ENCODE measurements at regions not wholly inside any gene's neighbourhood (a gene's known extent, or its start where the extent isn't known, plus 50 kb on each side); places are given as distances from the start of the nearest gene placed in this dataset.

GRCh38 chr15:69784798-69785566, 312.7 kb downstream of the TLE3 start:
- TF ChIP-seq CTCF (IDR thresholded peaks at IDR 0.05; ENCODE audit: control extremely low read depth, extremely low read depth, low read depth, missing control alignments): no peak
- CTCF ChIA-PET: no interaction called here
- DNase-seq (ENCODE audit: extremely low spot score): no peak
- POLR2A ChIA-PET: no interaction called here

- no peak for TF ChIP-seq CTCF (IDR thresholded peaks at IDR 0.05; ENCODE audit: control extremely low read depth, extremely low read depth, low read depth, missing control alignments)
- CTCF ChIA-PET: interaction anchor here (1.8 kb wide), 1 partner anchor 9 kb away, joined by 6 read pairs; no protein-coding TSS in a partner anchor
- POLR2A ChIA-PET: no interaction called here
- no peak for DNase-seq (ENCODE audit: extremely low spot score)
Measured at GRCh38 chr15:69786136-69786701, 311.5 kb downstream of the TLE3 start.

GRCh38 chr15:69787791-69788190, 309.9 kb downstream of the TLE3 start:
- CTCF ChIA-PET: no interaction called here
- no peak for TF ChIP-seq CTCF (IDR thresholded peaks at IDR 0.05; ENCODE audit: control extremely low read depth, extremely low read depth, low read depth, missing control alignments)
- POLR2A ChIA-PET: no interaction called here
- DNase-seq (ENCODE audit: extremely low spot score): no peak

GRCh38 chr15:69789648-69790393, 307.9 kb downstream of the TLE3 start:
- POLR2A ChIA-PET: no interaction called here
- no peak for DNase-seq (ENCODE audit: extremely low spot score)
- CTCF ChIA-PET: interaction anchor here (1.2 kb wide), 1 partner anchor 9 kb away, joined by 3 read pairs; no protein-coding TSS in a partner anchor
- no peak for TF ChIP-seq CTCF (IDR thresholded peaks at IDR 0.05; ENCODE audit: control extremely low read depth, extremely low read depth, low read depth, missing control alignments)

DNA sequence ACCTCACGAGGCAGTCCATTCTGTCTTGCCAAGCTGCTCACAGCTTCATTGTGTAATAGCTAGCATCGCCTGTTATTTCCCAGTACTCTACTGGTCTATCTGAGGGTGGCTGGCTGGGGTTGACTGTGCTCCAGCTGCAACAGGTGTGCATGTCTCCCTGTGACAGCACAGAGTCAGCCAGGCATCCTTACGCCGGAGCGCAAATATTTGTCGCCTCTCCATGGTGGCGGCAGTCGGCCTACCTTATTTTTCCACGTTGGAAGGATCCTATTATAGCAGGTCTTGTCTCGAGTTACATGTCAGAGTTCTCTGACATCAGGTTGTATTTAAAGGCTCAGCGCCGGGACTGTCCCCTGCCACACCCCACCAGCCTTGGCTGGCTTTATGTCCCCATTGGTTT, 307.1 kb downstream of the TLE3 start:
- POLR2A ChIA-PET: no interaction called here
- no peak for TF ChIP-seq CTCF (IDR thresholded peaks at IDR 0.05; ENCODE audit: control extremely low read depth, extremely low read depth, low read depth, missing control alignments)
- CTCF ChIA-PET: interaction anchor here (1.2 kb wide), 1 partner anchor 10 kb away, joined by 3 read pairs; no protein-coding TSS in a partner anchor
- no peak for DNase-seq (ENCODE audit: extremely low spot score)

- DNase-seq (ENCODE audit: extremely low spot score): no peak
- TF ChIP-seq CTCF (IDR thresholded peaks at IDR 0.05; ENCODE audit: control extremely low read depth, extremely low read depth, low read depth, missing control alignments): no peak
- CTCF ChIA-PET: no interaction called here
- POLR2A ChIA-PET: no interaction called here
Measured at GRCh38 chr15:69792823-69793222, 304.9 kb downstream of the TLE3 start.

All from GM10248 (cell line).